ENCODE measurements at regions not wholly inside any gene's neighbourhood (a gene's known extent, or its start where the extent isn't known, plus 50 kb on each side); places are given as distances from the start of the nearest gene placed in this dataset.

GRCh38 chr20:50271612-50272011 is 81.0 kb downstream of the CEBPB start:
- no peak for TF ChIP-seq CTCF (IDR thresholded peaks at IDR 0.05)
- no peak for TF ChIP-seq NR3C1 (CRISPR knock-in tag; conservative IDR thresholded peaks at IDR 0.05; ENCODE audit: low read depth)
- no peak for TF ChIP-seq NR1H2 (CRISPR knock-in tag; IDR thresholded peaks at IDR 0.05)

Data from WTC11 (cell line).